HCT116 (cell line): ENCODE measurements at regions not wholly inside any gene's neighbourhood (a gene's known extent, or its start where the extent isn't known, plus 50 kb on each side); places are given as distances from the start of the nearest gene placed in this dataset.

ENCODE experiments used
- ATAC-seq: fragments of 200-7000 bp; cut with Tn5 transposase; 2 replicates; pipeline ENCODE4 v1.9.1; 2020; ENCODE audit warnings: mild to moderate bottlenecking, moderate library complexity
- BruUV-seq: library from RNA; stranded (reverse); fragments of 400-500 nt; replicated peaks from 2 replicates; lab custom pipeline; 2021; lab: Mats Ljungman, UMichigan
- CTCF ChIA-PET: fragments of 300-600 bp; sonication (Branson Sonifier 250); formaldehyde crosslinking; loops from one replicate; lab custom pipeline; 2021; ENCODE audit warnings: antibody characterized with exemption; lab: Charles Lee
- POLR2A ChIA-PET: fragments of 300-600, 350-600 bp; sonication (Branson Sonifier 250); formaldehyde crosslinking; loops from one replicate; lab custom pipeline; 2021; ENCODE audit warnings: antibody characterized with exemption; lab: Charles Lee
- RAD21 ChIA-PET, 2 experiments: fragments of 300-600 bp; sonication (Branson Sonifier 250); formaldehyde crosslinking; loops; one replicate each; lab custom pipeline; 2023; ENCODE audit warnings: low total read pairs in 2 of 2; ENCODE audit not compliant: uncharacterized antibody in 2 of 2, unreplicated experiment in 2 of 2, low non-redundant PET in 1 of 2; lab: Charles Lee
- DNase-seq: peaks from one replicate; pipeline ENCODE4 v3.0.0-alpha.2; 2010; ENCODE audit warnings: low read depth, low spot score
- H2AFZ ChIP-seq: fragments of 200-600 bp; shearing (Covaris generic), sonication (generic); 2 replicates; pipeline ENCODE4 v1.6.1; 2017; ENCODE audit warnings: low read depth, mixed run types, mixed read lengths, antibody characterized with exemption, low read length; ENCODE audit not compliant: poor library complexity, severe bottlenecking
- H3K27ac ChIP-seq: 2 replicates; pipeline ENCODE4 v1.5.1; 2012; ENCODE audit warnings: low read depth, low read length
- H3K27me3 ChIP-seq: fragments of 200-600 bp; sonication (generic); 2 replicates; pipeline ENCODE4 v1.6.1; 2016; ENCODE audit warnings: mixed run types, low read length, mixed read lengths; ENCODE audit not compliant: insufficient read depth
- H3K36me3 ChIP-seq, 2 experiments: fragments of 200-500 bp in 1 of 2; fragments of 200-600 bp in 1 of 2; sonication (Bioruptor generic) in 1 of 2; sonication (generic) in 1 of 2; 2 replicates each; pipeline versions ENCODE4 v1.5.1 to v1.6.1; 2014 to 2016; ENCODE audit warnings: low read length in 2 of 2, inconsistent platforms in 1 of 2, mixed read lengths in 1 of 2, mixed run types in 1 of 2; ENCODE audit not compliant: insufficient read depth in 2 of 2, control insufficient read depth in 1 of 2
- H3K4me1 ChIP-seq, 2 experiments: fragments of 200-600 bp in 1 of 2; sonication (generic) in 1 of 2; 2 replicates each; pipeline versions ENCODE4 v1.5.1 to v1.6.1; 2012 to 2017; ENCODE audit warnings: low read length in 2 of 2, inconsistent platforms in 1 of 2, mild to moderate bottlenecking in 1 of 2, mixed read lengths in 1 of 2, mixed run types in 1 of 2, moderate library complexity in 1 of 2; ENCODE audit not compliant: insufficient read depth in 2 of 2, control insufficient read depth in 1 of 2
- H3K4me2 ChIP-seq: fragments of 200-600 bp; sonication (generic); 2 replicates; pipeline ENCODE4 v1.6.1; 2017; ENCODE audit warnings: mixed run types, low read length, mixed read lengths
- H3K4me3 ChIP-seq, 2 experiments: fragments of 200-600 bp in 1 of 2; sonication (generic) in 1 of 2; replicated peaks in 1 of 2; 2 replicates each; pipeline ENCODE4 v1.5.1; 2011 to 2016; ENCODE audit warnings: low read length in 2 of 2, control low read depth in 1 of 2, low read depth in 1 of 2, mild to moderate bottlenecking in 1 of 2, mixed read lengths in 1 of 2, mixed run types in 1 of 2
- H3K79me2 ChIP-seq: fragments of 200-600 bp; sonication (generic); 2 replicates; pipeline ENCODE4 v1.6.1; 2017; ENCODE audit warnings: mild to moderate bottlenecking, mixed run types, low read length, moderate library complexity, mixed read lengths; ENCODE audit not compliant: insufficient read depth
- H3K9ac ChIP-seq: fragments of 200-600 bp; sonication (generic); 2 replicates; pipeline ENCODE4 v1.6.1; 2016; ENCODE audit warnings: low read length, mixed read lengths
- H3K9me2 ChIP-seq: fragments of 200-600 bp; sonication (generic), shearing (Covaris generic); 2 replicates; pipeline ENCODE4 v1.6.1; 2017; ENCODE audit warnings: mixed run types, mild to moderate bottlenecking, moderate library complexity; ENCODE audit not compliant: insufficient read depth
- H3K9me3 ChIP-seq, 2 experiments: fragments of 200-500 bp in 1 of 2; fragments of 200-600 bp in 1 of 2; sonication (Bioruptor generic) in 1 of 2; sonication (generic) in 1 of 2; 2 replicates each; pipeline ENCODE4 v1.6.1; 2014 to 2017; ENCODE audit warnings: low read length in 2 of 2, mixed read lengths in 2 of 2, inconsistent platforms in 1 of 2, low read depth in 1 of 2, mild to moderate bottlenecking in 1 of 2, mixed run types in 1 of 2, moderate library complexity in 1 of 2; ENCODE audit not compliant: control insufficient read depth in 1 of 2, insufficient read depth in 1 of 2
- H4K20me1 ChIP-seq: fragments of 200-600 bp; sonication (generic), shearing (Covaris generic); 2 replicates; pipeline ENCODE4 v1.6.1; 2017; ENCODE audit warnings: mixed run types, mild to moderate bottlenecking, moderate library complexity; ENCODE audit not compliant: insufficient read depth
- ATF3 ChIP-seq: IDR thresholded peaks from 2 replicates; pipeline ENCODE4 v1.6.1; 2012
- EGR1 ChIP-seq: IDR thresholded peaks from 2 replicates; pipeline ENCODE4 v1.6.1; 2012; ENCODE audit warnings: low read depth
- ELF1 ChIP-seq: IDR thresholded peaks from 2 replicates; pipeline ENCODE4 v1.6.1; 2012; ENCODE audit warnings: low read depth, borderline replicate concordance
- EZH2phosphoT487 ChIP-seq: fragments of 200-600 bp; IDR thresholded peaks from 2 replicates; pipeline ENCODE4 v1.6.1; 2018; ENCODE audit warnings: antibody characterized with exemption, borderline replicate concordance
- FOSL1 ChIP-seq: IDR thresholded peaks from 2 replicates; pipeline ENCODE4 v1.6.1; 2012; ENCODE audit warnings: low read depth
- JUND ChIP-seq: IDR thresholded peaks from 2 replicates; pipeline ENCODE4 v1.6.1; 2012
- MAX ChIP-seq: IDR thresholded peaks from 2 replicates; pipeline ENCODE4 v1.6.1; 2012
- POLR2A ChIP-seq: IDR thresholded peaks from 2 replicates; pipeline ENCODE4 v1.7.0; 2011; ENCODE audit warnings: borderline replicate concordance; ENCODE audit not compliant: insufficient read depth, insufficient read length; ENCODE audit errors: extremely low read depth
- POLR2AphosphoS5 ChIP-seq: IDR thresholded peaks from 2 replicates; pipeline ENCODE4 v1.6.1; 2011; ENCODE audit warnings: mild to moderate bottlenecking, low read depth, low read length, moderate library complexity
- RAD21 ChIP-seq: IDR thresholded peaks from 2 replicates; pipeline ENCODE4 v1.6.1; 2012; ENCODE audit warnings: low read depth, mild to moderate bottlenecking
- SIN3A ChIP-seq: IDR thresholded peaks from 2 replicates; pipeline ENCODE4 v1.6.1; 2012; ENCODE audit warnings: low read depth
- SP1 ChIP-seq: IDR thresholded peaks from 2 replicates; pipeline ENCODE4 v1.6.1; 2012; ENCODE audit warnings: low read depth
- SRF ChIP-seq: IDR thresholded peaks from 2 replicates; pipeline ENCODE4 v1.6.1; 2012; ENCODE audit warnings: low read depth
- ZBTB33 ChIP-seq: IDR thresholded peaks from 2 replicates; pipeline ENCODE4 v1.6.1; 2011; ENCODE audit warnings: mild to moderate bottlenecking, low read length, moderate library complexity; ENCODE audit not compliant: insufficient replicate concordance; ENCODE audit errors: extremely low read depth
- ZFX ChIP-seq: fragments of 450-650 bp; IDR thresholded peaks from 2 replicates; pipeline ENCODE4 v1.6.1; 2017
- ZNF274 ChIP-seq: fragments of 200-500 bp; sonication (Bioruptor generic); IDR thresholded peaks from 2 replicates; pipeline ENCODE4 v1.6.1; 2014; ENCODE audit warnings: mild to moderate bottlenecking, low read depth, low read length, inconsistent platforms
- intact Hi-C: fragments of 100-400 bp; cut with micrococcal nuclease; formaldehyde crosslinking; loops from 2 replicates; pipeline ENCODE4 v1.10.0; 2022
- TF ChIP-seq, protein P1 (sequence below), 3 experiments: fragments of 200-600 bp in 1 of 3; sonication (generic) in 1 of 3; IDR thresholded peaks in 2 of 3; conservative IDR thresholded peaks in 1 of 3; 2 replicates each; pipeline ENCODE4 v1.5.1; 2012 to 2017; ENCODE audit warnings: low read depth in 2 of 3, low read length in 2 of 3, antibody characterized with exemption in 1 of 3, borderline replicate concordance in 1 of 3, control low read depth in 1 of 3, mild to moderate bottlenecking in 1 of 3, mixed read lengths in 1 of 3, mixed run types in 1 of 3, moderate library complexity in 1 of 3; ENCODE audit not compliant: insufficient read depth in 1 of 3

GRCh38 chr20:48454671-48455490 is 372.9 kb downstream of the PREX1 start:
- DNase-seq, result no peak
- no TSS peak for BruUV-seq
- Histone ChIP-seq H4K20me1 (no peaks in the 10 kb centered on the region), H3K27ac (no peak overlapping the region), H3K27me3 (peaks cover 12% of the 10 kb centered on the region; the same call in 1 of the 2 replicates), H3K4me2 (no peak overlapping the region), H3K4me1 (no peaks in the 10 kb centered on the region), H3K9me2 (no peaks in the 10 kb centered on the region), H3K4me3 (no peak overlapping the region), H3K9ac (no peak overlapping the region), H3K36me3 (no peaks in the 10 kb centered on the region), H3K79me2 (no peaks in the 10 kb centered on the region), H2AFZ (no peak overlapping the region)
- POLR2A ChIA-PET, result no interaction called here
- intact Hi-C loops, result no loop called here
- CTCF ChIA-PET, result no interaction called here
- RAD21 ChIA-PET, result no interaction called here
- ATAC-seq, result no peak
- TF ChIP-seq, protein P1, sequence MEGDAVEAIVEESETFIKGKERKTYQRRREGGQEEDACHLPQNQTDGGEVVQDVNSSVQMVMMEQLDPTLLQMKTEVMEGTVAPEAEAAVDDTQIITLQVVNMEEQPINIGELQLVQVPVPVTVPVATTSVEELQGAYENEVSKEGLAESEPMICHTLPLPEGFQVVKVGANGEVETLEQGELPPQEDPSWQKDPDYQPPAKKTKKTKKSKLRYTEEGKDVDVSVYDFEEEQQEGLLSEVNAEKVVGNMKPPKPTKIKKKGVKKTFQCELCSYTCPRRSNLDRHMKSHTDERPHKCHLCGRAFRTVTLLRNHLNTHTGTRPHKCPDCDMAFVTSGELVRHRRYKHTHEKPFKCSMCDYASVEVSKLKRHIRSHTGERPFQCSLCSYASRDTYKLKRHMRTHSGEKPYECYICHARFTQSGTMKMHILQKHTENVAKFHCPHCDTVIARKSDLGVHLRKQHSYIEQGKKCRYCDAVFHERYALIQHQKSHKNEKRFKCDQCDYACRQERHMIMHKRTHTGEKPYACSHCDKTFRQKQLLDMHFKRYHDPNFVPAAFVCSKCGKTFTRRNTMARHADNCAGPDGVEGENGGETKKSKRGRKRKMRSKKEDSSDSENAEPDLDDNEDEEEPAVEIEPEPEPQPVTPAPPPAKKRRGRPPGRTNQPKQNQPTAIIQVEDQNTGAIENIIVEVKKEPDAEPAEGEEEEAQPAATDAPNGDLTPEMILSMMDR (IDR thresholded peaks at IDR 0.05 in 2 of 3, conservative IDR thresholded peaks at IDR 0.05 in 1 of 3; ENCODE audit: borderline replicate concordance in 1 of 3, insufficient read depth in 1 of 3, low read depth in 2 of 3, low read length in 2 of 3), result no peak
- TF ChIP-seq POLR2A, result no peak
- TF ChIP-seq ZBTB33, result no peak
- no peak for TF ChIP-seq ZFX
- no peak for TF ChIP-seq SP1
- no peak for TF ChIP-seq SRF
- no peak for TF ChIP-seq MAX
- TF ChIP-seq ELF1, result no peak
- no peak for TF ChIP-seq ATF3
- no peak for TF ChIP-seq EGR1
- TF ChIP-seq FOSL1, result no peak
- no peak for TF ChIP-seq JUND
- no peak for TF ChIP-seq POLR2AphosphoS5
- no peak for TF ChIP-seq EZH2phosphoT487
- TF ChIP-seq RAD21, result no peak
- no peak for TF ChIP-seq SIN3A
- no peak for TF ChIP-seq ZNF274
- TF ChIP-seq, all 23 proteins: peak for 0
- H3K9me3 ChIP-seq, result no peaks in the 10 kb centered on the region
